SK-N-MC (cell line): ENCODE measurements at regions not wholly inside any gene's neighbourhood (a gene's known extent, or its start where the extent isn't known, plus 50 kb on each side); places are given as distances from the start of the nearest gene placed in this dataset.

ENCODE experiments used
- EZH2 ChIP-seq: fragments of 200-600 bp; sonication (generic); IDR thresholded peaks from one replicate; pipeline ENCODE4 v1.6.1; 2017; ENCODE audit warnings: antibody characterized with exemption
- FOXP2 ChIP-seq: optimal IDR thresholded peaks from 2 replicates; pipeline ENCODE3; 2011; ENCODE audit warnings: mild to moderate bottlenecking, moderate library complexity; ENCODE audit not compliant: insufficient read depth; ENCODE audit errors: extremely low read length, control extremely low read depth
- POLR2AphosphoS5 ChIP-seq: IDR thresholded peaks from 2 replicates; pipeline ENCODE4 v1.6.1; 2012; ENCODE audit warnings: mild to moderate bottlenecking, low read depth, low read length, borderline replicate concordance

DNA sequence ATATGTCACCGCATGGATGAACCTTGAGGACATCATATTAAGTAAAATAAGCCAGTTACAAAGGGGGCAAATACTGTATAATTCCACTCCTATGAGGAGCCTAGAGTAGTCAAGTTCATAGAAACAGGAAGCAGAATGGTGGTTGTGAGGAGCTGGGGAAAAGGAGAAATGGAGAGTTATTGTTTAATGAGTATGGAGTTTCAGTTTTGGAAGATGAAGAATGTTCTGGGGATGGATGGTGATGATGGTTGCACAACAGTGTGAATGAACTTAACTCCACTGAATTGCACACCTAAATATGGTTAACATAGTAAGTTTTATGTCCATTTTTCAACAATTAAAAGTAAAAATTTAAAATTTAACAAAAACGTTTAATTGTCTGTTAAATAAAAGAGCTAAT, 220.9 kb upstream of the JUN start:
- TF ChIP-seq EZH2 (no peak), POLR2AphosphoS5 (no peak), FOXP2 (no peak)
